HG02610 (cell line): ENCODE measurements at regions not wholly inside any gene's neighbourhood (a gene's known extent, or its start where the extent isn't known, plus 50 kb on each side); places are given as distances from the start of the nearest gene placed in this dataset.

ENCODE experiments used
- ATAC-seq: cut with Tn5 transposase; IDR thresholded peaks from one replicate; pipeline ENCODE4 v1.9.1; 2021; ENCODE audit warnings: mild to moderate bottlenecking, moderate library complexity; ENCODE audit not compliant: unreplicated experiment

- ATAC-seq = no peak
Observed at GRCh38 chr6:26280407-26280806, 84.6 kb upstream of the BTN3A2 start.

DNA sequence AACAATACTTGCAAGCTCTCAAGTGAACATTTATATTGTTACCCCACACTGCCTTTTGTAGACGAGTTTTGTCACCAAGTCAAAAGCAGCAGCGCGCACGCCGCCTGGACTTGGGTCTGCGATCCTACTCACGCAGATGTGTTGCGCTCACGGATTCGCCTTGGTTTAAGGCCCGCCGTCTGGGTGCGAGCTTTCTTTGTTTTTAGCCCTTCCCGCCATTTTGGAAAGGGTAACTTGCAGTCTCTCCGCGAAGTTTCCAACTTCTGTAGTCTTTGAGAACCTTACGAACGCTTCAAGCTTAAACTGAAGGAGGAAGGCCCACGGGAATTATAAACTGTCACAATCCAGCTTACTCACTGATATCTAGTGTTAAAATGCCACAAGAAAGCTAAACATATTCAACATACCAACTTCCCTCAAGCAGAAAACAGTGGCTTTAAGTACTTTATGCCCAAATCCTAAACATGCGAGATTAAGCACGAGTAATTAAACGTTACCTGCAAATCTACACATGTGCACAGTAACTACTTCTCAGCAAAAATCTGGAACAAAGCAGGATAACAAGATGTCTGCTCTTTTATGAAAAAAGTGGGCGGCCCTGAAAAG lies 80.4 kb upstream of the BTN3A2 start:
- ATAC-seq = no peak

GRCh38 chr6:26285143-26286134 lies 79.6 kb upstream of the BTN3A2 start:
- ATAC-seq = peak; percentile 77

- no peak for ATAC-seq
Observed at GRCh38 chr6:26286168-26286877, 78.7 kb upstream of the BTN3A2 start.

DNA sequence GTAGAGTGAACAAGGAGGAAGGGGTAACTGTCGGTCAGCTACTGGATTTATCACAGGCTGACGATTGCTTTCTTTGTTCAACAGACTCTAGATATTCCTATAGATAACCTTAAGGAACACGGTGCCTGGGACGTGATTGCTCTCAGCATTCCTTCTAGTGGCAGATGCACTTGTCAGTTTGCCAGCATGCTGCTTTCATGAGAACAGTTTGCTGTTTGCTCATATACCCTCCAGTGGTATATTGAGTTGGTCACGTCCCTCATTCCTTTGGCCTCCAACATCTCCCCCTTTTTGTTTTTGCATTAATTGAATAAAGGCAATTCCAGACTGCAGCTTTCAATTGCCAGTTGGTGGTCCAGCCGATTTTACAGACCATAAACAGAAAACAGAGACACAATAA lies 76.8 kb upstream of the BTN3A2 start:
- no peak for ATAC-seq

DNA sequence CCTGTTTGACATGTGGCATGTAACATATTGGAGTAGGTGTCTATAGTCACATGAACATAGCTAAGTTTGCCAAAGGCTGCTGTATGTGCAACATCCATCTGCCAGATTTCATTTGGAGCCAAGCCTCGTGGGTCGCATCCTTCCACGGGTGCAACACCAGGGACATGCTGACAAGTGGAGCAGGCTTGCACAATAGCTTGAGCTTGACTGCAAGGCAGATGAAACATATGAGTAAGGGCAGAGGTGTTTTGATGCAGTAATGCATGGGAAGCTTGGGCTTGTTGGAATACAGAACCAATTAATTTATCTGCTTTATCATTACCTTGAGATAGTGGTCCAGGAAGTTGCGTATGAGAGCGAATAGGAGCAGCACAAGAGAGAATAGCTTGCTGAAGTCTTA lies 74.1 kb upstream of the BTN3A2 start:
- no peak for ATAC-seq

DNA sequence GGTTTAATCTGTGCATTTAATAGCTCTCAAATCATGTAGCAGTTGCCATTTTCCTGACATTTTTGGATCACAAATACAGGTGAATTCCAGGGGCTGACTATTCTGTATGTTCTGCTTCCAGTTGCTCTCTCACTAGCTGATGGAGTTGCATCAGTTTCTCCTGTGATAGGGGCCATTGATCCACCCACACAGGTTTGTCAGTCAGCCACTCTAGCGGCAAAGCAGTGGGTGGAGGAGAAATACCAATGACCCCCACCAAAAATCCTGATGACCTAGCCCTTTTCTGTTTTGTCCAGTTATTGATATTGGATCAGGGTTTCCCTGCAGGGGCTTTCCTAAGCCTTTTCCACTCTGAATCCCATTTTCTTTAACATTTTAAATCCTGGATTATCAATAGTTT lies 72.3 kb upstream of the BTN3A2 start:
- ATAC-seq = no peak

- ATAC-seq = no peak
Observed at GRCh38 chr6:26294302-26294701, 70.7 kb upstream of the BTN3A2 start.

DNA sequence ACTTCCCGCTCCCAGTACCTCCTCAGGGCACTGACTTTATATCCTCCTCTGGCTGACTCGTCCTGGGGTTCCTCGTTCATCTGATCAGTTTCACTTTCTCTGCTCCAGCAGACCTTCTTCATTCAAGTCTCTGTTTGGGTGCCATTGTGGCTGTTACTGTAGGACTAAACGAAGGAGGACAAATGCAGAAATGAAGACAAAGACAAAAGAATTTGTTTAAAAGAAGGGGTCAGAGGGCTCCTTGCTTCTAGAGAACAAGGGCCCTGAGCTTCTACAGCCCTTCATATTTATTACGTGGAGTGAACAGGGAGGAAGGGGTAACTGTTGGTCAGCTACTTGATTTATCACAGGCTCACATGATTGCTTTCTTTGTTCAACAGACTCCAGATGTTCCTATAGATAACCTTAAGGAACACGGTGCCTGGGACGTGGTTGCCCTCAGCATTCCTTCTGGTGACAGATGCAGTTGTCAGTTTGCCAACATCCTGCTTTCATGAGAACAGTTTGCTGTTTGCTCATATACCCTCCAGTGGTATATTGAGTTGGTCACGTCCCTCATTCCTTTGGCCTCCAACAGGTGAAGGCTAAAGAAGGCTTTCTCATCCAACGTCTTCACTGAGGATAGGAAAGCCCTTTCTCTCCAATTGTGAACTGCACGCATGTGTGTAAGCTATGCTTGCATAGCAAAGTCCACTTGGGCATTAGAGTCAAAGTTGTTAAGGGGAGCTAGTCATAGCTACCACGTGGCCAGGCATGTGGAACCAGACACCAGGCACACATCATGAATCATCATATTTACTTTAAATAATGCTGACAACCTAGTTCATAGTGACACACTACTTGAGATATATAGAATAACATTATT lies 69.1 kb upstream of the BTN3A2 start:
- no peak for ATAC-seq

- no peak for ATAC-seq
Observed at GRCh38 chr6:26296556-26296856, 68.5 kb upstream of the BTN3A2 start.

DNA sequence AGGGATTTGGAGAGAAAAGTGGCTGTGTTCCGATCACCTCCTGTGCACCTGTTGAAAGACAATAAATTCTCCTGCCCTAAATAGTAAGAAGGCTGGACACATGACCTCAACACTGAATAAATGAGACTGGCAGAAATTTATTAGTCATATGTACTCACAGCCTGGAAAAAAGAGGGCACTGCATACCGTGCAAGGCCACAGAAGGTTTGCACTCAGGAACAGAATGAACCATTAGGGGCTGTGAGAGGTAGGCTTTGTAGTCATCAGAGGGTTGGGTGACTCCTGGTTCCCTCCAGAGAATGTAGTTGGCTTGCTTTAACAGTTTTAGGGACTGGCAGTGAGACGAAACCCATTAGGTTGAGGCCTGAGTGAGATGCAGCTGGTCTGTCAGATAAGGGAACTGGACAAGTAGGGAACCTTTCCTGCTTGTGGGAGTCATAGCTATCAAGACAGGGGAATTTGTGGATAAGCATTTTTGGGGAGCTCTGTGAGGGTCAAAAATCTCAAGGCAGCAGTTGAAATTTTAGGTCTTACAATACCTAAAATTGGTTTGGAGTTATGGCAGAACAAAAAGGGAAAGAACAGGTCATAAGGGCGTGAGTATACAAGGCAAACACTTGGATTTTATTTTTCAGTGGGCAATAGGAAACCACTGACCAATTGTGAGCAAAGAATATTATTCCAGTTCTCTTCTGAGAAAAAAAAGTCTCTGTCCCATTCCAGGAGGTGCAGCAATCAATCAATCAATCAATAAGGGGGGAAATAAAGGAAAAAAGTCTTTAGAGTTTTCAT lies 67.9 kb upstream of the BTN3A2 start:
- ATAC-seq = no peak

DNA sequence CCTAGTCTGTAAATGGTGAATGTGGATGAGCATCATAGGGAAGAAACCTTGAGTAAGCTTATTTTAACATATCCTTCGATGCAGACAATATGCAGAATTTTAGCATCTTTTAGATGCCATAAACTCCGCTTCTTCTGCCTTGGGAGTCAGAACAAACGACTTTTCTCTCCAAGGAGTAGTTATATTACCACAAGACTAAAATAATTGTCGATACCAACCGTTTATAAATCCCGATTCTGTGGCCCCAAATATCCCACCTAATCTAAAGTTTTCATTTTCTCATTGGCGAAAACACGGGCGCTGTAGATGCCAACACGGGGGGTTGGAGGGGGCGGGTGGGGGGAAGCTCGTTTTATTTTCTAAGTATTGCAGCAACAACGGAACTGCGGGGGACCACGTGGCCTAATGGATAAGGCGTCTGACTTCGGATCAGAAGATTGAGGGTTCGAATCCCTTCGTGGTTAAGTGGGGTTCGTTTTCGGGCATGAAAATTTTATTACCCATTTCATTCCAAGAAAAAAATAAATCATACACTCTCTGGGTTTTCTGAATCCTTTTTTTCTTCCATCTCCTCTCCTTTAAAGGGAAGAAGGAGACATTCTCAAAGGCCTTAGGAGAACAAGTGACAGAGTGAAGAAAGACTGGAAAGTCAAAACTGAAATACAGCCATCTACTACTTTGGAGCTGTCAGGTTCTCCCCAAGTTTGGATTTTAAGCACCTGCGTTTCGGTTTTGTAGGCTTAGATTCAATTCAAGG lies 65.5 kb upstream of the BTN3A2 start:
- no peak for ATAC-seq

DNA sequence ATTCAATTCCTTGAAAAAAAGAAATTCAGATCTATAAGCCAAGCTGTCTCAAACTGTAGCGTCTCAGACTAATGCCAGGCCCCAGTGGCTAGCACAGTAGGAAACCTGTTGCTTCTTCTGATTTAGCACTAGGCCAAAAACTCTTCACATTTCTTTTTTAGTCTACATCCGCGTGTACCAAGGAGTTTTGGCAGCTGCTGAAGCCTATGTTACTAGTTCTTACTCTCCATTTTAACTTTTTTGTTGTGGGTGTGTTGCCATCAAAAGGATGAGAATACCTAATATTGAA lies 65.0 kb upstream of the BTN3A2 start:
- ATAC-seq = no peak

GRCh38 chr6:26300359-26300758 lies 64.6 kb upstream of the BTN3A2 start:
- no peak for ATAC-seq

DNA sequence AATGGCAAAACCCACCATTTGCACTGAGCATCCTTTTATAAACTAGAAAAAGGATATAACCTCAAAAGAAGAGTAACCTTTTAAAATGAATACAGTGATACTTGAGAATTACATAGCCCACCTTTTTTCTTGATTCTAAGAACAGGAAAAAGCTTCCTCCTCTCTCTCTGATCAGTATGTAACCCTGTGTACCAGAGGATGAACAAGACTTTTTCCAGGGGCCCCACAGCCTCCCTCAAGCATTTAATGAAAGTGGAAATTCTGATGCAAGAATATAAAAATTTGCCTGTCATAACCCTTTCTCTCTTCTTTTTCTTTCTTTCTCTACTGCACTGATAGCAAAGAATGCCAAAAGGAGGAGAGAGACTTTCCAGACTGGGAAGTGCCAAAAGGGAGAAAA lies 64.2 kb upstream of the BTN3A2 start:
- no peak for ATAC-seq

DNA sequence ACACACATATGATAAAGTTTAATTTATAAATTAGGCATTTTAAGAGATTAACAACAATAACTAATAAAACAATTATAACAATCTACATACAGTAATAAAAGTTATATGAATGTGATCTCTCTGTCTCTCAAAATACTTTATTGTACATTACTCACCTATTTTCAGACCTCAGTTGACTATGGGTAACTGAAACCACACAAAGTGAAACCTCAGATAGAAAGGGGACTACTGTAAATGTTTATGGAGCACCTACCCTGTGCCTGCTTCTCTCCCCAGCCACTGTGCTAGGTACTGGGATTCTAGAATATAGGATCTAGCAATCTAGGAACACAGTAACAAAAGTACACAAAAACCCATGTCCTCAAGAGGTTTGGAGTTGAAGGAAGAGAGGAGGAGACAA lies 63.4 kb upstream of the BTN3A2 start:
- ATAC-seq = no peak

DNA sequence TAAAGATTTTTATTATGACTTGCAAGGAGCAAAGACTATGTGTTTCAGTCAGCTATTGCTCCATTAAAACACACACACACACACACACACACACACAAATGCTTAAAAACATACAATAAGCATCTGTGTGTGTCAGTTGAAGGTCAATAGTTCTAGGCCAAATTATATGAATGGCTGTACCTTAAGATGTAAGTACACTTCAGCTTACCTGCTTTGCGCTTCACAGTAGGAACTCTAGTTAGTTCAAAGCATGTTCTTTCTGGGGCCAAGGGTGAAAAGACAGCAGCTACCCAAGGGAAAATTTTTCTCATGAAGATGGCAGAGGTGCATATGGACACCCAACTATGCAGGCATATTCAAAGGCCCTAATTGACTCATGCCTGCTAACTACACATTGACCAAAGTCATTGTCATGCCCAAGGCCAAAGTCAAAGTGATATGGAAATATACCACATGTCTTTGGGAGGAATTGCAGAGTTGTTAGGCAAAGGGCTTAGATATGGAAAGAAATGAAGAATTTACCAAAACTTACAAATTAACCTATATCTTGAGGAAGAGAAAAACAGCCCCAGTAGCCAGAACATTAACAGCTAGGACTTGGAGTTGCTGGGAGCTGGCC lies 61.9 kb upstream of the BTN3A2 start:
- no peak for ATAC-seq

DNA sequence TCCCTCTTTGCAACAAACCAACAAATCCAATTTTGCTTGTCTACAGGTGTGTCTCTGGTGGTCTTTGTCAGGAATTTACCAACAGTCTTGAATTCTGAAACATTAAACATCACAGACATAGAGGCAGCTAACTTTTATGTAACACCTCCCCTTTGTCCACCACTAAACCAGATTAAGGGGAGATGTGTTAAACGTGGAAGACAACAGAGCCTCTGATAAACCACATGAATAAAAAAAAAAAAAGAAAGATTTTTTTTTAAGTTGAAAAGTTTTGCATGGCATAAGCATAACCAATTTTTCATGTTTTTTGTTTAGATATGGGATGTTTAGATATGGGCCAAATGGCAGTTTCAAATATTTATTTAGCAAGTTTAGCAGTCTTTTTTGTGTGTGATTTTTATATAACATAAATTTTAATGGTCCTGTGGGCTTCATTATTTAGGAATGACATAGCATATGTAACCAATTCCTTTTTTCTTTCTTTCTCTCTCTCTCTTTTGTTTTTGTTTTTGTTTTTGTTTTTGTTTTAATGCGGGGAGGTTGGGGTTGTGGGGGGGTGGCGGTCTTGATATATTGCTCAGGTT lies 60.7 kb upstream of the BTN3A2 start:
- ATAC-seq = no peak
